Gastrocnemius medialis (tissue), 4 donors: ENCODE measurements at regions not wholly inside any gene's neighbourhood (a gene's known extent, or its start where the extent isn't known, plus 50 kb on each side); places are given as distances from the start of the nearest gene placed in this dataset.

Source experiments
- ATAC-seq, 2 donors: fragments of 150-250 bp; one replicate each; pipeline ENCODE4 v1.9.1; 2016
- DNase-seq, 2 donors: peaks; one replicate each; pipeline ENCODE4 v3.0.0-alpha.2; 2019
- H3K27ac ChIP-seq, 4 donors: fragments of 200-600 bp; sonication (generic); 1 replicate in 1 of 4; 2 replicates in 3 of 4; pipeline ENCODE4 v1.5.1; 2016 to 2018; ENCODE audit warnings: mild to moderate bottlenecking in 2 of 4, moderate library complexity in 1 of 4
- H3K27me3 ChIP-seq, 3 donors: fragments of 200-600 bp; sonication (generic) in 2 of 3; 1 replicate in 1 of 3; 2 replicates in 2 of 3; pipeline versions ENCODE4 v1.5.1 to v1.6.0; 2016 to 2019; ENCODE audit warnings: mild to moderate bottlenecking in 1 of 3, moderate library complexity in 1 of 3
- H3K36me3 ChIP-seq, 2 donors: fragments of 200-600 bp; sonication (generic) in 1 of 2; one replicate each; pipeline ENCODE4 v1.5.1; 2017 to 2018
- H3K4me1 ChIP-seq, 2 donors: fragments of 200-600 bp; sonication (generic) in 1 of 2; one replicate each; pipeline ENCODE4 v1.5.1; 2016 to 2017; ENCODE audit warnings: mild to moderate bottlenecking in 2 of 2
- H3K4me3 ChIP-seq, 4 donors: fragments of 200-600 bp; sonication (generic) in 3 of 4; 1 replicate in 1 of 4; 2 replicates in 3 of 4; pipeline ENCODE4 v1.5.1; 2016 to 2019; ENCODE audit warnings: mild to moderate bottlenecking in 2 of 4
- H3K9me3 ChIP-seq, 3 donors: fragments of 200-600 bp; sonication (generic) in 2 of 3; 1 replicate in 1 of 3; 2 replicates in 2 of 3; pipeline ENCODE4 v1.5.1; 2016 to 2019
- CTCF ChIP-seq, 5 experiments: fragments of 450-650 bp in 3 of 5; fragments of 200-600 bp in 2 of 5; sonication (generic) in 2 of 5; IDR thresholded peaks in 4 of 5; conservative IDR thresholded peaks in 1 of 5; 1 replicate in 4 of 5; 2 replicates in 1 of 5; pipeline ENCODE4 v1.5.1; 2016 to 2019; ENCODE audit warnings: antibody characterized with exemption in 5 of 5, mild to moderate bottlenecking in 3 of 5, moderate library complexity in 3 of 5
- POLR2A ChIP-seq, 2 donors: fragments of 450-650 bp; IDR thresholded peaks; one replicate each; pipeline ENCODE4 v1.6.1; 2017; ENCODE audit warnings: antibody characterized with exemption in 2 of 2, mild to moderate bottlenecking in 2 of 2, moderate library complexity in 2 of 2
- in situ Hi-C, 4 donors: fragments of 200-750 bp; cut with MboI; loops; one replicate each; pipeline versions ENCODE4 v1.15.0 to v1.8.0; 2017; ENCODE audit warnings: low sequenced_read_pairs in 4 of 4
- intact Hi-C: fragments of 100-400 bp; cut with DNase I; formaldehyde crosslinking; loops from one replicate; pipeline ENCODE4 v1.15.1; 2023; ENCODE audit warnings: low total_unique reads

GRCh38 chr20:63114006-63114692 is 101.8 kb downstream of the YTHDF1 start:
- Histone ChIP-seq H3K27ac (no peak overlapping the region), H3K9me3 (no peaks in the 10 kb centered on the region), H3K4me1 (no peaks in the 10 kb centered on the region), H3K27me3 (peaks cover 2 to 33% (median 32%) of the 10 kb centered on the region in 3 donors), H3K36me3 (no peaks in the 10 kb centered on the region), H3K4me3 (no peak overlapping the region)
- TF ChIP-seq CTCF (IDR thresholded peaks at IDR 0.05 in 4 of 5, conservative IDR thresholded peaks at IDR 0.05 in 1 of 5) = no peak
- TF ChIP-seq POLR2A (IDR thresholded peaks at IDR 0.05) = no peak
- DNase-seq (no peak), ATAC-seq (no peak)
- in situ Hi-C loops (no loop called here), intact Hi-C loops (no loop called here)

GRCh38 chr20:63112491-63113219 is 103.3 kb downstream of the YTHDF1 start:
- H3K27ac ChIP-seq = no peak overlapping the region
- H3K36me3 ChIP-seq = no peaks in the 10 kb centered on the region
- ATAC-seq (no peak), DNase-seq (no peak)
- H3K4me1 ChIP-seq = no peaks in the 10 kb centered on the region
- peaks cover 2 to 35% (median 28%) of the 10 kb centered on the region in 3 donors for H3K27me3 ChIP-seq
- H3K4me3 ChIP-seq = no peak overlapping the region
- intact Hi-C loops (no loop called here), in situ Hi-C loops (no loop called here)
- TF ChIP-seq CTCF (IDR thresholded peaks at IDR 0.05 in 4 of 5, conservative IDR thresholded peaks at IDR 0.05 in 1 of 5) (no peak), POLR2A (IDR thresholded peaks at IDR 0.05) (no peak)
- H3K9me3 ChIP-seq = no peaks in the 10 kb centered on the region

GRCh38 chr20:63108247-63108646 is 101.5 kb upstream of the BHLHE23 start:
- H3K9me3 ChIP-seq = no peaks in the 10 kb centered on the region
- peaks cover 9 to 45% (median 36%) of the 10 kb centered on the region in 3 donors for H3K27me3 ChIP-seq
- H3K27ac ChIP-seq = no peak overlapping the region
- H3K4me3 ChIP-seq = no peak overlapping the region
- TF ChIP-seq POLR2A (IDR thresholded peaks at IDR 0.05) (no peak), CTCF (IDR thresholded peaks at IDR 0.05 in 4 of 5, conservative IDR thresholded peaks at IDR 0.05 in 1 of 5) (no peak)
- DNase-seq (no peak), ATAC-seq (no peak)
- H3K4me1 ChIP-seq = no peaks in the 10 kb centered on the region
- intact Hi-C loops (no loop called here), in situ Hi-C loops (no loop called here)
- H3K36me3 ChIP-seq = no peaks in the 10 kb centered on the region

GRCh38 chr20:63107449-63108200 is 100.9 kb upstream of the BHLHE23 start:
- Histone ChIP-seq H3K27me3 (peaks cover 11 to 45% (median 30%) of the 10 kb centered on the region in 3 donors), H3K9me3 (no peaks in the 10 kb centered on the region), H3K4me1 (peaks cover 0 to 2% of the 10 kb centered on the region in 2 donors), H3K4me3 (no peak overlapping the region), H3K27ac (no peak overlapping the region), H3K36me3 (no peaks in the 10 kb centered on the region)
- no peak for ATAC-seq
- no peak for DNase-seq
- in situ Hi-C loops = no loop called here
- TF ChIP-seq POLR2A (IDR thresholded peaks at IDR 0.05) (no peak), CTCF (IDR thresholded peaks at IDR 0.05 in 4 of 5, conservative IDR thresholded peaks at IDR 0.05 in 1 of 5) (no peak)
- intact Hi-C loops = no loop called here
